H9 (cell line): ENCODE measurements at regions not wholly inside any gene's neighbourhood (a gene's known extent, or its start where the extent isn't known, plus 50 kb on each side); places are given as distances from the start of the nearest gene placed in this dataset.

ENCODE experiments used
- DNase-seq: peaks from one replicate; pipeline ENCODE4 v3.0.0-alpha.2; 2017
- H2AFZ ChIP-seq: one replicate; pipeline ENCODE4 v1.6.1; 2013; ENCODE audit warnings: mild to moderate bottlenecking, low read length, control low read depth, moderate library complexity
- H2AK5ac ChIP-seq: 2 replicates; pipeline ENCODE4 v1.6.1; 2013; ENCODE audit warnings: low read length, control low read depth, mixed read lengths; ENCODE audit not compliant: insufficient read length
- H2BK120ac ChIP-seq: one replicate; pipeline ENCODE4 v1.6.1; 2013; ENCODE audit warnings: low read depth, mild to moderate bottlenecking, low read length, control low read depth, inconsistent platforms; ENCODE audit not compliant: poor library complexity, severe bottlenecking
- H2BK12ac ChIP-seq: 2 replicates; pipeline ENCODE4 v1.6.1; 2013; ENCODE audit warnings: low read length, control low read depth, mixed read lengths, low read depth; ENCODE audit not compliant: insufficient read length
- H2BK15ac ChIP-seq: 2 replicates; pipeline ENCODE4 v1.6.1; 2013; ENCODE audit warnings: low read depth, low read length, control low read depth
- H2BK20ac ChIP-seq: one replicate; pipeline ENCODE4 v1.6.1; 2013; ENCODE audit warnings: low read depth, mild to moderate bottlenecking, low read length, control low read depth, inconsistent platforms; ENCODE audit not compliant: poor library complexity, severe bottlenecking
- H2BK5ac ChIP-seq: 2 replicates; pipeline ENCODE4 v1.6.1; 2013; ENCODE audit warnings: low read length, control low read depth, mixed read lengths; ENCODE audit not compliant: insufficient read length
- H3K14ac ChIP-seq: 2 replicates; pipeline ENCODE4 v1.6.1; 2013; ENCODE audit warnings: low read length, control low read depth; ENCODE audit not compliant: insufficient read depth
- H3K18ac ChIP-seq: 2 replicates; pipeline ENCODE4 v1.6.1; 2013; ENCODE audit warnings: low read depth, mild to moderate bottlenecking, mixed read lengths, low read length, control low read depth; ENCODE audit not compliant: insufficient read length
- H3K23ac ChIP-seq: 2 replicates; pipeline ENCODE4 v1.6.1; 2013; ENCODE audit warnings: low read length, control low read depth, mixed read lengths, low read depth; ENCODE audit not compliant: insufficient read length
- H3K23me2 ChIP-seq: 2 replicates; pipeline ENCODE4 v1.6.1; 2013; ENCODE audit warnings: low read depth, mild to moderate bottlenecking, mixed read lengths, low read length, control low read depth; ENCODE audit not compliant: insufficient read length, poor library complexity, severe bottlenecking
- H3K27ac ChIP-seq: 2 replicates; pipeline ENCODE4 v1.5.1; 2013; ENCODE audit warnings: low read length, control low read depth, mixed read lengths, low read depth; ENCODE audit not compliant: insufficient read length
- H3K27me3 ChIP-seq: 2 replicates; pipeline ENCODE4 v1.6.1; 2013; ENCODE audit warnings: low read length, control low read depth, inconsistent platforms; ENCODE audit not compliant: insufficient read depth
- H3K4ac ChIP-seq: 2 replicates; pipeline ENCODE4 v1.6.1; 2013; ENCODE audit warnings: low read depth, mild to moderate bottlenecking, control low read depth, inconsistent platforms, low read length, moderate library complexity
- H3K4me1 ChIP-seq: 2 replicates; pipeline ENCODE4 v1.6.1; 2013; ENCODE audit warnings: low read length, control low read depth, inconsistent platforms; ENCODE audit not compliant: insufficient read depth
- H3K4me2 ChIP-seq: 2 replicates; pipeline ENCODE4 v1.6.1; 2013; ENCODE audit warnings: low read length, control low read depth, mixed read lengths; ENCODE audit not compliant: insufficient read length, insufficient read depth
- H3K56ac ChIP-seq: 2 replicates; pipeline ENCODE4 v1.6.1; 2013; ENCODE audit warnings: low read depth, mild to moderate bottlenecking, mixed read lengths, low read length, control low read depth; ENCODE audit not compliant: insufficient read length
- H3K79me1 ChIP-seq: 2 replicates; pipeline ENCODE4 v1.6.1; 2013; ENCODE audit warnings: low read depth, mild to moderate bottlenecking, moderate library complexity, low read length, control low read depth, inconsistent platforms; ENCODE audit not compliant: insufficient read depth, poor library complexity, severe bottlenecking
- H3K79me2 ChIP-seq: 2 replicates; pipeline ENCODE4 v1.6.1; 2013; ENCODE audit warnings: low read length, control low read depth, inconsistent platforms; ENCODE audit not compliant: insufficient read depth
- H3K9ac ChIP-seq: 2 replicates; pipeline ENCODE4 v1.6.1; 2013; ENCODE audit warnings: low read length, control low read depth, mixed read lengths; ENCODE audit not compliant: insufficient read length; ENCODE audit errors: extremely low read depth
- H3K9me3 ChIP-seq: one replicate; pipeline ENCODE4 v1.6.1; 2013; ENCODE audit warnings: low read depth, low read length, inconsistent platforms; ENCODE audit not compliant: control insufficient read depth
- H3T11ph ChIP-seq: one replicate; pipeline ENCODE4 v1.6.1; 2013; ENCODE audit warnings: mild to moderate bottlenecking, low read length, control low read depth, inconsistent platforms
- H4K20me1 ChIP-seq: one replicate; pipeline ENCODE4 v1.6.1; 2013; ENCODE audit not compliant: control insufficient read depth, insufficient read length, insufficient read depth
- H4K5ac ChIP-seq: 2 replicates; pipeline ENCODE4 v1.6.1; 2013; ENCODE audit warnings: low read depth, mild to moderate bottlenecking, mixed read lengths, low read length, control low read depth; ENCODE audit not compliant: insufficient read length
- H4K8ac ChIP-seq: replicated peaks from 2 replicates; pipeline ENCODE4 v1.6.1; 2013; ENCODE audit warnings: low read length, control low read depth, mixed read lengths, low read depth; ENCODE audit not compliant: insufficient read length
- H4K91ac ChIP-seq: 2 replicates; pipeline ENCODE4 v1.6.1; 2013; ENCODE audit warnings: low read depth, mild to moderate bottlenecking, moderate library complexity, mixed read lengths, low read length, control low read depth; ENCODE audit not compliant: insufficient read length
- H3K27ac Mint-ChIP-seq, 3 experiments: 2 replicates in 2 of 3; 3 replicates in 1 of 3; pipeline ENCODE4 v1.8.0; 2020 to 2021; ENCODE audit warnings: mixed read lengths in 3 of 3, mild to moderate bottlenecking in 1 of 3, moderate library complexity in 1 of 3
- H3K27me3 Mint-ChIP-seq: 2 replicates; pipeline ENCODE4 v1.8.0; 2021; ENCODE audit warnings: low read depth, mild to moderate bottlenecking, moderate library complexity, mixed read lengths
- H3K36me3 Mint-ChIP-seq, 3 experiments: 2 replicates in 2 of 3; 3 replicates in 1 of 3; pipeline ENCODE4 v1.8.0; 2020 to 2021; ENCODE audit warnings: low read depth in 3 of 3, mixed read lengths in 3 of 3; ENCODE audit not compliant: insufficient read depth in 1 of 3
- H3K4me1 Mint-ChIP-seq, 2 experiments: 2 replicates each; pipeline ENCODE4 v1.8.0; 2020; ENCODE audit warnings: mixed read lengths in 2 of 2
- H3K4me3 Mint-ChIP-seq, 2 experiments: 2 replicates in 1 of 2; 3 replicates in 1 of 2; pipeline ENCODE4 v1.8.0; 2020 to 2021; ENCODE audit warnings: mild to moderate bottlenecking in 2 of 2, mixed read lengths in 2 of 2, moderate library complexity in 1 of 2
- H3K9me3 Mint-ChIP-seq, 2 experiments: 2 replicates in 1 of 2; 3 replicates in 1 of 2; pipeline ENCODE4 v1.8.0; 2020; ENCODE audit warnings: mild to moderate bottlenecking in 2 of 2, mixed read lengths in 2 of 2, moderate library complexity in 1 of 2
- CTCF ChIP-seq: fragments of 200-600 bp; sonication (generic); conservative IDR thresholded peaks from 3 replicates; pipeline ENCODE4 v1.8.0; 2021; ENCODE audit warnings: antibody characterized with exemption, mild to moderate bottlenecking
- WGBS: extraction: QIAGEN DNeasy Blood & Tissue Kit; methylation state at CpG from one replicate; pipeline ENCODE4 v1.1.7; 2013; ENCODE audit warnings: missing lambda C conversion rate, low lambda C conversion rate, mixed read lengths; ENCODE audit not compliant: insufficient read length; ENCODE audit errors: extremely low coverage; 5-methylcytosine and 5-hydroxymethylcytosine counted together

DNA sequence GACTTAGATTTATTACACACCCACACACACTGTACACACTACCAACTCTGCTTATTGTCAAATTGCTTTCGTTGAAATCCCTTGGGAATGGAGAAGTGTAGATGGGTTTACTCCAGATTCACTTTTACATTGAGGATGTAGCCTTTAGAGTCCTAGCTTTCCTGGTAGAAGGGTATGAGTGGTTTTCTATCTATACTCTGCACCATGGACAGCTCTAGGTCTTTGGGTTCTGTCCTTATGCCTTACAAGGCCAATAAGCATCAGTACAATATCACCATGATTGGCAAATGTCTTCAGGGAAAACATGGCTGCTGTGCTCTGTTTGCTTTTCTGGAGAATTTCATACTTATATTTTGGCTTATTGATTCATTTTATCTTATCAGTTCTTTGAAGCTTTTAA, 1063.9 kb downstream of the SLC6A15 start:
- H3K4me1 Mint-ChIP-seq: no peaks in the 10 kb centered on the region
- H3K4me3 Mint-ChIP-seq: no peak overlapping the region
- no peak overlapping the region for H3K27ac Mint-ChIP-seq
- Histone ChIP-seq H3K4me1 (no peaks in the 10 kb centered on the region), H3K9me3 (no peaks in the 10 kb centered on the region), H2AFZ (no peak overlapping the region), H4K91ac (no peak overlapping the region), H3K79me1 (no peaks in the 10 kb centered on the region), H3K4me2 (no peak overlapping the region), H3K79me2 (no peaks in the 10 kb centered on the region), H3K9ac (no peak overlapping the region), H3K27ac (no peak overlapping the region), H2BK20ac (no peak overlapping the region), H3T11ph (no peak overlapping the region), H2BK5ac (no peak overlapping the region), H3K23me2 (no peaks in the 10 kb centered on the region), H2BK15ac (no peak overlapping the region), H4K8ac (no peak overlapping the region), H4K5ac (no peak overlapping the region), H3K18ac (no peak overlapping the region), H3K4ac (no peak overlapping the region), H2BK12ac (no peak overlapping the region), H4K20me1 (no peaks in the 10 kb centered on the region), H2BK120ac (no peak overlapping the region), H3K27me3 (no peaks in the 10 kb centered on the region), H3K23ac (no peak overlapping the region), H3K14ac (no peak overlapping the region), H3K56ac (no peak overlapping the region), H2AK5ac (no peak overlapping the region)
- DNase-seq: no peak
- H3K36me3 Mint-ChIP-seq: no peaks in the 10 kb centered on the region
- TF ChIP-seq CTCF: no peak
- H3K27me3 Mint-ChIP-seq: no peaks in the 10 kb centered on the region
- peaks cover 0 to 3% of the 10 kb centered on the region in 2 experiments; a peak in 1 of 5 replicates for H3K9me3 Mint-ChIP-seq
- WGBS: no CpG with 5 or more reads among the region's 1 CpG
